ENCODE measurements at regions not wholly inside any gene's neighbourhood (a gene's known extent, or its start where the extent isn't known, plus 50 kb on each side); places are given as distances from the start of the nearest gene placed in this dataset.

DNA sequence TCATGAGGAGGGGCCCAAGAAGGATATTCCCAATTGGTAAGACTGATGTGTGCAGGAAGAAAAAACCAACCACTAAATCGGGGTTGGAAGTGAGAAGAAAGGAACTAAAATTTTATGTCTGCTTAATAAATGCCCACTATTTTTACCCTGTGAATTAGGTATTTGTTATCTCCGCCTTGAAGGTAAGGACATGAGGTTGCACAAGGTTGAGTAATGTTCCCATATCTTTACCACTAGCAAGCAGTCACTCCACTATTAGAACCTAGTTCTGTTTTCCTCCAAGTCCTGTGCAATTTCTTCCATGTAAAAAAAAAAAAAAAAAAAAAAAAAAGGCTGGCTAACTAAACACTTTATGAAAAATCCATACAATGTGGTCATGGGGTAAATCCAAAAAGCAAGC is 318.5 kb upstream of the SLCO3A1 start:
- Histone ChIP-seq H3K27ac (no peak overlapping the region), H3K4me1 (peaks cover 0 to 41% (median 13%) of the 10 kb centered on the region in 4 donors), H3K36me3 (no peaks in the 10 kb centered on the region), H3K9me3 (no peaks in the 10 kb centered on the region), H3K4me3 (no peak overlapping the region), H3K27me3 (no peaks in the 10 kb centered on the region)
- TF ChIP-seq POLR2A (IDR thresholded peaks at IDR 0.05) = no peak
- TF ChIP-seq, protein P1, sequence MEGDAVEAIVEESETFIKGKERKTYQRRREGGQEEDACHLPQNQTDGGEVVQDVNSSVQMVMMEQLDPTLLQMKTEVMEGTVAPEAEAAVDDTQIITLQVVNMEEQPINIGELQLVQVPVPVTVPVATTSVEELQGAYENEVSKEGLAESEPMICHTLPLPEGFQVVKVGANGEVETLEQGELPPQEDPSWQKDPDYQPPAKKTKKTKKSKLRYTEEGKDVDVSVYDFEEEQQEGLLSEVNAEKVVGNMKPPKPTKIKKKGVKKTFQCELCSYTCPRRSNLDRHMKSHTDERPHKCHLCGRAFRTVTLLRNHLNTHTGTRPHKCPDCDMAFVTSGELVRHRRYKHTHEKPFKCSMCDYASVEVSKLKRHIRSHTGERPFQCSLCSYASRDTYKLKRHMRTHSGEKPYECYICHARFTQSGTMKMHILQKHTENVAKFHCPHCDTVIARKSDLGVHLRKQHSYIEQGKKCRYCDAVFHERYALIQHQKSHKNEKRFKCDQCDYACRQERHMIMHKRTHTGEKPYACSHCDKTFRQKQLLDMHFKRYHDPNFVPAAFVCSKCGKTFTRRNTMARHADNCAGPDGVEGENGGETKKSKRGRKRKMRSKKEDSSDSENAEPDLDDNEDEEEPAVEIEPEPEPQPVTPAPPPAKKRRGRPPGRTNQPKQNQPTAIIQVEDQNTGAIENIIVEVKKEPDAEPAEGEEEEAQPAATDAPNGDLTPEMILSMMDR (IDR thresholded peaks at IDR 0.05) = no peak
- intact Hi-C loops (cut with DNase I) = no loop called here
- WGBS (ENCODE audit: insufficient coverage, low coverage, low lambda C conversion rate, missing lambda C conversion rate) = 82% methylated on average over 2 of the region's 2 CpGs
- ATAC-seq (no peak), DNase-seq (no peak)

- ATAC-seq (peak in 1 of 4 donors; percentile 3), DNase-seq (no peak)
- no peaks in the 10 kb centered on the region for H3K27me3 ChIP-seq
- no peak overlapping the region for H3K4me3 ChIP-seq
- no peaks in the 10 kb centered on the region for H3K9me3 ChIP-seq
- no peak for TF ChIP-seq POLR2A (IDR thresholded peaks at IDR 0.05)
- TF ChIP-seq, protein P1 (IDR thresholded peaks at IDR 0.05) = no peak
- WGBS (ENCODE audit: insufficient coverage, low coverage, low lambda C conversion rate, missing lambda C conversion rate) = 72% methylated on average over 4 of the region's 4 CpGs
- peaks cover 0 to 38% (median 13%) of the 10 kb centered on the region in 4 donors for H3K4me1 ChIP-seq
- no peaks in the 10 kb centered on the region for H3K36me3 ChIP-seq
- intact Hi-C loops (cut with DNase I) = no loop called here
- peak overlapping the region; percentile 15 to 68 (median 41) for H3K27ac ChIP-seq
These were observed 317.5 kb upstream of the SLCO3A1 start for GRCh38 chr15:91535856-91536500.

GRCh38 chr15:91537856-91538255 is 315.7 kb upstream of the SLCO3A1 start:
- intact Hi-C loops (cut with DNase I) = no loop called here
- Histone ChIP-seq H3K4me1 (peaks cover 0 to 38% (median 13%) of the 10 kb centered on the region in 4 donors), H3K36me3 (no peaks in the 10 kb centered on the region), H3K9me3 (no peaks in the 10 kb centered on the region), H3K4me3 (no peak overlapping the region), H3K27ac (peak overlapping the region; percentile 4 to 68 (median 43)), H3K27me3 (no peaks in the 10 kb centered on the region)
- 61% methylated on average over 5 of the region's 5 CpGs for WGBS (ENCODE audit: insufficient coverage, low coverage, low lambda C conversion rate, missing lambda C conversion rate)
- no peak for TF ChIP-seq POLR2A (IDR thresholded peaks at IDR 0.05)
- TF ChIP-seq, protein P1 (IDR thresholded peaks at IDR 0.05) = no peak
- no peak for DNase-seq
- peak in 1 of 4 donors; percentile 15 for ATAC-seq

GRCh38 chr15:91538782-91539181 is 314.7 kb upstream of the SLCO3A1 start:
- no peak overlapping the region for H3K4me3 ChIP-seq
- 63% methylated on average over 2 of the region's 2 CpGs for WGBS (ENCODE audit: insufficient coverage, low coverage, low lambda C conversion rate, missing lambda C conversion rate)
- ATAC-seq = no peak
- H3K27ac ChIP-seq = peak overlapping the region in 1 of 3 donors; percentile 68
- intact Hi-C loops (cut with DNase I) = no loop called here
- TF ChIP-seq, protein P1 (IDR thresholded peaks at IDR 0.05) = no peak
- H3K27me3 ChIP-seq = no peaks in the 10 kb centered on the region
- H3K36me3 ChIP-seq = no peaks in the 10 kb centered on the region
- no peaks in the 10 kb centered on the region for H3K9me3 ChIP-seq
- no peak for DNase-seq
- peaks cover 0 to 38% (median 13%) of the 10 kb centered on the region in 4 donors for H3K4me1 ChIP-seq
